ENCODE measurements at regions not wholly inside any gene's neighbourhood (a gene's known extent, or its start where the extent isn't known, plus 50 kb on each side); places are given as distances from the start of the nearest gene placed in this dataset.

GRCh38 chr5:57033503-57033902 is 81.6 kb upstream of the MIER3 start:
- Histone ChIP-seq H3K27me3 (ENCODE audit: insufficient read depth, low read depth, low read length) (no peaks in the 10 kb centered on the region), H3K4me2 (ENCODE audit: low read length) (no peak overlapping the region), H3K27ac (ENCODE audit: low read length) (no peak overlapping the region), H3K9ac (ENCODE audit: low read length) (no peak overlapping the region), H3K36me3 (ENCODE audit: insufficient read depth, low read length) (no peaks in the 10 kb centered on the region), H3K4me3 (ENCODE audit: low read length) (no peak overlapping the region), H3K9me2 (ENCODE audit: insufficient read depth, low read length) (no peaks in the 10 kb centered on the region), H2AFZ (ENCODE audit: low read depth, low read length) (no peak overlapping the region), H3K9me3 (ENCODE audit: low read length) (no peaks in the 10 kb centered on the region), H4K20me1 (ENCODE audit: insufficient read depth) (no peaks in the 10 kb centered on the region), H3K79me2 (replicated peaks; ENCODE audit: insufficient read depth, low read length) (no peaks in the 10 kb centered on the region), H3F3A (ENCODE audit: insufficient read depth, low read length, poor library complexity, severe bottlenecking) (no peaks in the 10 kb centered on the region)
- TF ChIP-seq CTCF (IDR thresholded peaks at IDR 0.05; ENCODE audit: poor library complexity, severe bottlenecking) (no peak), EP300 (conservative IDR thresholded peaks at IDR 0.05; ENCODE audit: poor library complexity, severe bottlenecking) (no peak), MXI1 (conservative IDR thresholded peaks at IDR 0.05; ENCODE audit: poor library complexity, severe bottlenecking) (no peak)

DNA sequence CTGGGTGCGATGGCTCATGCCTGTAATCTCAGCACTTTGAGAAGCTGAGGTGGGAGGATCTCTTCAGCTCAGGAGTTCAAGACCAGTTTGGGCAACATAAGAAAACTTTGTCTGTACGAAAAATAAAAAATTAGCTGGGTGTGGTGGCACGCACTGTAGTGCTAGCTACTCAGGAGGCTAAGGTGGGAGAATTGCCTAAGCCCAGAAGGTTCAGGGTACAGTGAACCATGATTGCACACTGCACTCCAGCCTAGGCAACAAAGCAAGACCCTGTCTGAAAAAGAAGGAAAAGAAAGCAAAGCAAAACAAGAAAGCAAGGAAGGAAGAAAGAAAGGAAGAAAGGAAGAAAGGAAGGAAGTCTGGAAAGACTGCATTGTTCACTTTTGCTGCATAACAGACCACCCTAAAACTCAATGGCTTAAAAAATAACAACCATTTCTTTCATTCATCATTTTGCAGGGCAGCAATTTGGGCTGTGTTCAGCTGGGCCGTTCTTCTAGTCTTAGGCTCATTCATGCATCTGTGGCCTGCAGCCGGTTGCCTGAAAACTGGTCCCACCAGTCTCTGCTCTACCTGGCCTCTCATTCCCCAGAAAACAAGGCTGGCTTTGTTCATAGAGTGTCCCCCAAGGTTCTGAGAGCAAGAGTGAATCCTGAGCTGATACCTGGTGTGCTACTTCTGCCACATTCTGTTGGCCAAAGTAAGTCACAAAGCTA is 82.4 kb upstream of the MIER3 start:
- Histone ChIP-seq H3K9me3 (ENCODE audit: low read length) (no peaks in the 10 kb centered on the region), H2AFZ (ENCODE audit: low read depth, low read length) (no peak overlapping the region), H3F3A (ENCODE audit: insufficient read depth, low read length, poor library complexity, severe bottlenecking) (no peaks in the 10 kb centered on the region), H3K79me2 (replicated peaks; ENCODE audit: insufficient read depth, low read length) (no peaks in the 10 kb centered on the region), H4K20me1 (ENCODE audit: insufficient read depth) (no peaks in the 10 kb centered on the region), H3K27me3 (ENCODE audit: insufficient read depth, low read depth, low read length) (no peaks in the 10 kb centered on the region), H3K9me2 (ENCODE audit: insufficient read depth, low read length) (no peaks in the 10 kb centered on the region), H3K27ac (ENCODE audit: low read length) (no peak overlapping the region), H3K4me2 (ENCODE audit: low read length) (no peak overlapping the region), H3K36me3 (ENCODE audit: insufficient read depth, low read length) (no peaks in the 10 kb centered on the region), H3K4me3 (ENCODE audit: low read length) (no peak overlapping the region), H3K9ac (ENCODE audit: low read length) (no peak overlapping the region)
- TF ChIP-seq CTCF (IDR thresholded peaks at IDR 0.05; ENCODE audit: poor library complexity, severe bottlenecking) (no peak), REST (IDR thresholded peaks at IDR 0.05; ENCODE audit: borderline replicate concordance) (no peak), RAD21 (conservative IDR thresholded peaks at IDR 0.05) (no peak), EP300 (conservative IDR thresholded peaks at IDR 0.05; ENCODE audit: poor library complexity, severe bottlenecking) (no peak)
